Stimulated activated CD4-positive, alpha-beta T cell treated with anti-CD3 and anti-CD28 coated beads, Interleukin-12 subunit alpha, Interleukin-12 subunit beta, amount 100 ng/mL, for 48 hours (primary cell): ENCODE measurements at regions not wholly inside any gene's neighbourhood (a gene's known extent, or its start where the extent isn't known, plus 50 kb on each side); places are given as distances from the start of the nearest gene placed in this dataset.
"Not testable (repeated sequence)": the region's sequence is repeated elsewhere in the genome, so short reads cannot be mapped to it uniquely, and the experiment has no call there.

ENCODE experiments used
- DNase-seq, 3 donors: peaks; one replicate each; pipeline ENCODE4 v3.0.0-alpha.2; 2020; ENCODE audit warnings: low read depth in 2 of 3, low spot score in 1 of 3

DNA sequence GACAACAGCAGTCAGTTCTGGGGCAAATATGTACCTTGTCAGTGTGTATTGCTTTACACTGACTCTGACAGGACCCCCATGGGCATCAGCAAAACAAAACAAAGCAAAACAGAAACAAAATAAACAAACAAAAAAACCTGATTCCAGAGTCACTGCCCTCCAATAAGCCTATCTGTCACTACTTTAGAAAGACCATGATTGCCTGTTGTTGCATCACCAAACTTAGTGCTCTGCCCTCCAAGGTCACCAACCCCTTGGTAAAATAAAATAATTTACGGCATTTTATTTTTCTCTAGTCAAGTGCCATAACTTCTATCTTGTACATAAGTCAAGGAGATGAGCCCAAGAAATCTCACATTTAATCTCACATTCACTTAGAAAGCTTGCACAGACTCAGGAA, 120.9 kb upstream of the ADAMTS3 start:
- DNase-seq = no peak

DNA sequence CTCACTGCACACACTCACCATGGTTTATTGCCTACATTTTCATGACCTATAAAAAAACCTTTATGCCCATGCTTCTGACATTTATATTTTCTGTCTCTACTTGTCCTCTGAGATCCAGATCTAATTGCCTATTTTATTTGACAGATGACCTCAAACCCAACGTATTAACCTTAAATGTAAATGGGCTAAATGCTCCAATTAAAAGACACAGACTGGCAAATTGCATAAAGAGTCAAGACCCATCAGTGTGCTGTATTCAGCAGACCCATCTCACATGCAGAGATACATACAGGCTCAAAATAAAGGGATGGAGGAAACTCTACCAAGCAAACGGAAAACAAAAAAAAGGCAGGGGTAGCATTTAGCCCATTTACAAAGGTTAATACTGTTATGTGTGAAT, 117.4 kb upstream of the ADAMTS3 start:
- not testable (repeated sequence) for DNase-seq

DNA sequence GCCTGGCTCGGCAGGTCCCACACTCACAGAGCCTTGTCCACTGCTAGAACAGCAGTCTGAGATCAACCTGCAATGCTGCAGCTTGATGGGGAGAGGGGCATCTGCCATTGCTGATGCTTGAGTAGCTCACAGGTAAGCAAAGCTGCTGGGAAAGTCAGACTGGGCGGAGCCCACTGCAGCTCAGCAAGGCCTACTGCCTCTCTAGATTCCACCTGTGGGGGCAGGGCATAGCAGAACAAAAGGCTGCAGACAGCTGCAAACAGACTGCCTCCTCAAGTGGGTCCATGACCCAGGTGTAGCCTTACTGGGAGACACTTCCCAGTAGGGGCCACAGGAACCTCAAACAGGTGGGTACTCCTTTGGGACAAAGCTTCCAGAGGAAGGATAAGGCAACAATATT, 110.6 kb upstream of the ADAMTS3 start:
- DNase-seq = no peak

DNA sequence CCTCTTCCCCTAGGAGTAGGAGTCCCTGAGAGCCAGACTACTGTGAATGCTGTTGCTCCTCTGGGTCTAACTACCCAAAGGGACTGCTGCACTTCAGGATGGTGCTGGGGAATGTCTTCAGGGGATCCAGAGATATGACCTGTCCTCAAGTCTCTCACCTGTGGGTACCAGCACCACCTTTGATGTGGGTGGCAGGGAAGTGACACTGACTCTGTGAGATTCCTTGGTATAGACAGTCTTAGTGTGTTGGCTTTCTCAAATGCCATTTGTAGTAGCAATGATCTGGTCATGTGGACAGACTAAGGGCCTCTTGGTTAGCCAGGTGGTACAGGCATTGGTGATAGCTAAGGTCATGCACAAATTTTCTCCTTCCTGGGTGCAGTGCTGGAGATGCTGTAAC, 108.9 kb upstream of the ADAMTS3 start:
- no peak for DNase-seq

DNA sequence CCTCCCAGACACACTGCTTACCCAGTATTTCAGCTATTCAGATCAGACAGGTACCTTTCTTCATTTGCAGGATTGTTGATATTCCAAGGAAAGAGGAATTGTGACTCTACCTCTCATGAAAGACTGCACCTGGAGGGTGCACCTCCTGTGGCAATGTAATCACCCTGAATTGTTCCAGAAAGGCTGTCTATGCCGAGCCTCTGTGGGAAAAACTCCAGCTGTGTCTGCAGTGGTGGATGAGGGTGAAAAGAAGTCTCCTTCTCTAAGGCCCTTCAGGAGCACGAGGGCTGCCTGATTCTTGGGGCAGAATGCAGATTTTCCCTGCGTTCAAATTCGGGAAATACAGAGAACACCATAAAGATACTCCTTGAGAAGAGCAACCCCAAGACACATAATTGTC, 108.2 kb upstream of the ADAMTS3 start:
- DNase-seq = no peak

DNA sequence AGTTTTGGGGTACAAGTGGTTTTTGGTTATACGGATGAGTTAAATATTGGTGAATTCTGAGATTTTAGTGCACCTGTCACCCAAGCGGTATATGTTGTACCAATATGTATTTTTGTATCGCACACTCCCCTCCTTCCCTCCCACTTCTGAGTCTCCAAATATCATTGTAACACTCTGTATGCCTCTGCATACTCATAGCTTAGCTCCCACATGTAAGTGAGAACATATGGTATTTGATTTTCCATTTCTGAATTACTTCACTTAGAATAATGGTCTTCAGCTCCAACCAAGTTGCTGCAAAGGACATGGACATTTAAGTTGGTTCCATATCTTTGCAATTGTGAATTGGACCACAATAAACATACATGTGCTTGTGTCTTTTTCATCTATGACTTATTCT, 103.0 kb upstream of the ADAMTS3 start:
- no peak for DNase-seq

DNA sequence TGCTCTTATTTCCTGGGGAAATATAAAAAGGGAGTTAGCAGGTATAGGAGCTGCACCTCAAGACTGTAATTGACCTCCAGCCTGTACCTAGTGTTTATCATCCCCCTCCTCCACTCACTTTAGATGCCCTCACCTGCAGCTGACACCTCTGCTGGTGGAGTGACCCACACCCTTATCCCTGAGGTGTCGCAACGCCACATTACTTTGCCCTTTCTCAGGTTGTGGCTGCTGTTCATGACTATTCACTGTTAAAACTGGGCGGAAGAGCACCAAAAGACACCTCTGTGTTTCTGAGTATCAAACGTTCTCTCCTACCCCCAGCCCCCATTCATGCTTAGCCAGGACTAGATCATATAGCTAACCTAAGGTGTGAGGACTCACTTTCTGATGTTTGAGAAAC, 101.5 kb upstream of the ADAMTS3 start:
- DNase-seq = no peak

DNA sequence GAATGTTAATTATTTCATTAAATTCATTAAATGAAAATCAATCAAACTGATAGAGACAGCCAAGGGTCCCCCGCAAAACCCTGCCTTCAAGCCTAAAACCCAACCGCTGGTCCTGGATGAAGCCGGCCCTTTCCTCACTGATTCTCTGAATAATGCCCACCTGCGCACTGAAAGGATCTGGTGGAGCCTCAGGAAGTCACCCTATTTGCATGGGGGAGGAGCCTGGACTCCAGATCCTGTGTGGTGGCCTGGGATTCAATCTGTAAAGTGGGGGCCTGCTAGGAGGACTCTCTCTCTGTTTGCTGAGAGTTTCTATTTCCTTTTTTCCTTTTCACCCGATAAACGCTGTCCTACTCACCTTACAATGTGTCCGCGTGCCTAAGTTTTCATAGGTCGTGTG, 97.9 kb upstream of the ADAMTS3 start:
- no peak for DNase-seq

DNA sequence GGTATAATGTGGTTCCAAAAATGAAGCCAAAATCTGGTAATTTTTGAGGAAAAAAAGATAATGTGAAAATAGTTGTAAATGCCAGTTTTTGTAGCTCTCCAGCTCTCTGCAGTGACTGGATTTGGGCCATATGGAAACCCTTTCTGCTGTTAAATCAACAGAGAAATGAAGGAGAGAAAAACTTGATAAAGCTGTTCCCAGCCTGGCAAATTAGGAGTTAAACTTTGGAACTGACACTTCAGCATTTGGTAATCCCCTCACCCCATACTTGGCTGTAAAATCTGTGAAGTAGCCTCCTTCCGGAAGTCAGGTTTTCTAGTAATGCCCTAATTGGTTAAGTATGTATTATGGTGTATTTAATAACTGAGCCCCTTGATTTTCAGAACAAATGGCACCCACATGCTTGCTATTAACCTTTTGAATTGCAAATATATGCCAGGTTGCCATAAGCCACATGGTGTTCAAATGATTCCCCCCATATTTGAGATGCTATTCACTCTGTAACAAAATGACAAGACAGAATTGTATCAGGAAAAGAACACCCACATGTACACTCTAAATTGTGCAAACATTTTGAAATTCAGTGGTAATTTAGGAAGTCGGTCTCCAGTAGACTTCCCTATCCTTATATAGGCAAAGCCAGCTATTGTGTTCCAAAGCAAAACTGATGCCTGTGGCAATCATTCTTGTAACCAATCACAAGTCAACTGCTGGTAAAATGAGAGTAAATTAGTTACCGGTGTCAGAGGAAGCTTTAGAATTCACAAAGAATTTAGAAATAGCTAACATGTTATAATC, 96.3 kb upstream of the ADAMTS3 start:
- DNase-seq = no peak

DNA sequence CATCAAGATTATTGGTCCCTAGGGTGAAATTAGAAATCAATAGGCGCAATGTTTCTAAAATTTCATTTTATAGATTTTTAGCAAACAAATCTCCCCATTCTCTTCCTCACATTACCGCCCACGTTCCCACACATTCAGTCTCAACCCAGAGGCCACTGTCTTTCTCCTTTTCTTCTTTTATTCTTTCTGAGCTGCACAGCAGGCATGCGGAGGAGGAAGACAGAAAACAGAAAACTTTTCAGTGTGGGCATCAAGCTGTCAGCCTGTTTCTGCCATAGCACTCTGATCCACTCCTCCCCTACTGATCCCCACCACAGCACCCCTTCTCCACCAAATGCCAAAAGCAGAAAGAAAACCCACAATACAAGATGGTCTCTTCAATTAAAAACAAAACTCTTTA, 94.8 kb upstream of the ADAMTS3 start:
- DNase-seq = no peak

DNA sequence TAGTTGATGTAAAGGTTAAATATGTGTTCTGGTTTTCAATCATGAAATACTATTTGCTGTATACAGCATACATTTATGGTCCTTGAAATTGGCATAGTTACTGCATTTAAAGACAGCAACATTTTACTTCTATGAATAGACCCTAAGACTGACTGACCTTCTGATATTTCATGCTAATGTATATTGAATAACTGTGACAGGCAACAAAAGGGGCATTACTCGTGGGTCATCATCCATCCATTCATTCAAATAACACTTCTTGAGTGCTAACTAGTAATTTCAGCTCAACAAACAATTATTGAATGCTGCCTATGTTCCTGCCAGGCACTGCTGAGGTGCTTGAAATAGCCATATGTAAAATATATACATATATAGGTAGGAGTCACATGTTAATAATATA, 92.8 kb upstream of the ADAMTS3 start:
- DNase-seq = no peak

DNA sequence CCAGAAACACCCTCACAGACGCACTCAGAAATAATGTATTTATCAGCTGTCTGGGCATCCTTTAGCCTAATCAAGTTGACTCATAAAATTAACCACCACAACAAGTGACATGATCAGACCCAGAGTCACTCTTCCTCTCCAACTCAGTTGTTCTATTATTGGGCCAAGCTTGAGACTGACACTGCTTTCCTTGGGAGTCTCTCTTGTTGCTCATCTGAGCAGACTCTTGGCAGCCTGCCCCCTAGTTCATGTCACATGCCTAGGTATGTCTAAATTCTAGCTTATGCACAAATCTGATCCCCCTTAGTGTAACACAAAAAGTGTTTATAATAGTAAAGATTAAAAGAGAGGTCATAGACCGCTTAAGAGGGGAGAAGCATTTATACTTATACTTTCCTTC, 72.6 kb upstream of the ADAMTS3 start:
- no peak for DNase-seq

DNA sequence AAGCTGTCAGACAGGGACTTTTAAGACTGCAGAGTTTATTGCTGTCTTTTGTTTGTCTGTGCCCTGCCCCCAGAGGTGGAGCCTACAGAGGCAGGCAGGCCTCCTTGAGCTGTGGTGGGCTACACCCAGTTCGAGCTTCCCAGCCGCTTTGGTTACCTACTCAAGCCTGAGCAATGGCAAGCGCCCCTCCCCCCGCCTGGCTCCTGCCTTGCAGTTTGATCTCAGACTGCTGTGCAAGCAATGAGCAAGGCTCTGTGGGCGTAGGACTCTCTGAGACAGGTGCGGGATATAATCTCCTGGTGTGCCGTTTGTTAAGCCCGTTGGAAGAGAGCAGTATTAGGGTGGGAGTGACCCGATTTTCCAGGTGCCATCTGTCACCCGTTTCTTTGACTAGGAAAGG, 67.8 kb upstream of the ADAMTS3 start:
- not testable (repeated sequence) for DNase-seq

DNA sequence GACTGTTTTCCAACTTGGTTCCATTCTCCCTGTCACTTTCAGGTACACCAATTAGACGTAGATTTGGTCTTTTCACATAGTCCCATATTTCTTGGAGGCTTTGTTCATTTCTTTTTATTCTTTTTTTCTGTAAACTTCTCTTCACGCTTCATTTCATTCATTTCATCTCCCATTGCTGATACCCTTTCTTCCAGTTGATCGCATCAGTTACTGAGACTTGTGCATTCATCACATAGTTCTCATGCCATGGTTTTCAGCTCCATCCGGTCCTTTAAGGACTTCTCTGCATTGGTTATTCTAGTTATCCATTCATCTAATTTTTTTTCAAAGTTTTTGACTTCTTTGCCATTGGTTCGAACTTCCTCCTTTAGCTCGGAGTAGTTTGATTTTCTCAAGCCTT, 66.9 kb upstream of the ADAMTS3 start:
- DNase-seq = not testable (repeated sequence)

DNA sequence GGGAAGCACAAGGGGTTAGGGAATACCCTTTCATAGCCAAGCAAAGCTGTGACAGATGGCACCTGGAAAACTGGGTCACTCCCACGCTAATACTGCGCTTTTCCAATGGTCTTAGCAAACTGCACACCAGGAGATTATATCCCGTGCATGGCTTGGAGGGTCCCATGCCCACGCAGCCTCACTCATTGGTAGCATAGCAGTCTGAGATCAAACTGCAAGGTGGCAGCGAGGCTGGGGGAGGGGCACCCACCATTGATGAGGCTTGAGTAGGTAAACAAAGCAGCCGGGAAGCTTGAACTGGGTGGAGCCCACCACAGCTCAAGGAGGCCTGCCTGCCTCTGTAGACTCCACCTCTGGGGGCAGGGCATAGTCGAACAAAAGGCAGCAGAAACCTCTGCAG, 63.2 kb upstream of the ADAMTS3 start:
- not testable (repeated sequence) for DNase-seq

DNA sequence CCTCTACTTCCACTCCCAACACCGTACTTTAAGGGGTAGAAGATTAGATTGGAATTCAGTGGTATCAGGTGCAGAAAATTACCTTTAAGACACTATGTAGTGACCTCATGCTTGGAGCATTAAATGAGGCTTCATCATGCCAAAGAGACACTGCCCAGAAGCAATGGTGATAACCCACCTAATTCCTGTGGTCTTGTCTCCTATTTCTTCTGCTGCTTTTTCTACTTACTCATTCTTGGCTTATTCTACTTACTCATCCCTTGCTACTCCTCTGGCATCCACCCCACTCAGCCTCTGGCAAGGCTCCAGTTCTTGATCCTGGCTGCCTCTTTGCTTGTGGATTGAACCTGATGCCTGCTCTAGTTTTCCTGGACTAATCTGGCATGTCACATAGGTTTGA, 62.3 kb upstream of the ADAMTS3 start:
- DNase-seq = no peak

DNA sequence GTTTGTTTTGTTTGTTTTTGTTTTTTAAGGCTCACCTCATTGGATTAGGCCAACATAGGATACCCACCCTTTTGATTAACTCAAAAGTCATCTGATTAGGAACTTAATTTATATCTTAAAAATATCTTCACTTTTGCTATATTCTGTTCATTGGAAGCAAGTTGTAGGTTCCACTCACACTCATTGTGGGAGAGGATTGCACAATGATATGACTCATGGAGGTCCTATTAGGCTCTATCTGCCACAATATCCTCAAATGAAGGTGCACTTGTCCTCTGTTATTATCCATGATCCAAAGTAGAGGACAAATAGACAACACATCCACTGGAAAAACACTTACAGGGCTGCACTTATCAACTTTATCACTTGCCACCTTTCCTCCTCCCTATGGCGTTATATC, 60.5 kb upstream of the ADAMTS3 start:
- DNase-seq = no peak

DNA sequence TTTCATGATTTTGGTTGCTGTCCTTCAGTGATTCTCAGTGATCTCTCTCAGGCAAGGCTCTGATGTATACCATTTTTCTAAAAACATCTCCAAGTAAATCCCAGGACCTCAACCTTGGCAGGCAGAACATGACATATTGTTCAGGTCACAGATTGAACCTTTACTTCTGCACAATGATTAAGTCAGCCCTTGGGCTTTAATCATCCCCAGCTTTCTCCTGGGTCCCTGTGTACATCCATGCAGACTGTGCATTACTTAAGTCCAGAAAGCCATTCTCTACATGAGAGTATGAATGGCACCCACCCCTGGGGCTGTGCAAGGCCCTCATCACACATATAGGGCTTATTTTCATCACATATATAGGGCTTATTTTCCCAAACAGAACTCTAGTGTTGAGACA, 58.7 kb upstream of the ADAMTS3 start:
- DNase-seq = no peak
